ENCODE measurements at regions not wholly inside any gene's neighbourhood (a gene's known extent, or its start where the extent isn't known, plus 50 kb on each side); places are given as distances from the start of the nearest gene placed in this dataset.

DNA sequence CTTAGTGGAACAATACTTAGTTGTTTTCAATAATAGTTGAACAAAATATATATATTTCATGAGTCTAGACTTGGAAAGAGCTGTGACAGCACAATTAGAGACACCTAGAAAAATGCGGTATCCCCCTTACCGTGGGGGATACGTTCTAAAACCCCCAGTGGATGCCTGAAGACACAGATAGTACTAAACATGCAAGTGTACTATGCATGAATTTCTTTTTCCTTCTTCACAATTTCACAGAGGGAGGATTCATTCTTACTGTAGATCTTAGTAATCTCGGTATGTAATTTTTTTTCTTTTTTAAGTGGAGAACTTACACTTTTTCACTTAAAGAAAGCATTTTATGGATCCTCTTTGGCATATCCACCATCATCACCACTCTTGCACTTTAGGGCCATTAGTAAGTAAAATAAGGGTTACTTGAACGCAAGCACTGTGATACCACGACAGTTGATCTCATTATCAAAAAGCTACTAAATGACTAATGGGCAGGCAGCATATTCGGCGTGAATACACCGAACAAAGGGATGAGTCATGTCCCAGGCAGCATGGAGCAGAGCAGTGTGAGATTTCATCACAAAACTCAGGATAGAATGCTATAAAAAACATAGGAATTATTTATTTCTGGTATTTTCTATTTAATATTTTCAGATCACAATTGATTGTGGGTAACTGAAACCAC is 72.3 kb upstream of the ZNF280D start:
- H3K4me3 Mint-ChIP-seq = no peak overlapping the region
- peaks cover 30% of the 10 kb centered on the region for H3K9me3 Mint-ChIP-seq
- H3K27me3 Mint-ChIP-seq (ENCODE audit: low read depth) = peaks cover 8% of the 10 kb centered on the region
- no peak for DNase-seq (ENCODE audit: low spot score in 2 of 2, unreplicated experiment in 2 of 2)
- peaks cover 13% of the 10 kb centered on the region for H3K36me3 Mint-ChIP-seq
- H3K4me1 Mint-ChIP-seq = peaks cover 8% of the 10 kb centered on the region
- no peak overlapping the region for H3K27ac Mint-ChIP-seq
- TF ChIP-seq, protein P1, sequence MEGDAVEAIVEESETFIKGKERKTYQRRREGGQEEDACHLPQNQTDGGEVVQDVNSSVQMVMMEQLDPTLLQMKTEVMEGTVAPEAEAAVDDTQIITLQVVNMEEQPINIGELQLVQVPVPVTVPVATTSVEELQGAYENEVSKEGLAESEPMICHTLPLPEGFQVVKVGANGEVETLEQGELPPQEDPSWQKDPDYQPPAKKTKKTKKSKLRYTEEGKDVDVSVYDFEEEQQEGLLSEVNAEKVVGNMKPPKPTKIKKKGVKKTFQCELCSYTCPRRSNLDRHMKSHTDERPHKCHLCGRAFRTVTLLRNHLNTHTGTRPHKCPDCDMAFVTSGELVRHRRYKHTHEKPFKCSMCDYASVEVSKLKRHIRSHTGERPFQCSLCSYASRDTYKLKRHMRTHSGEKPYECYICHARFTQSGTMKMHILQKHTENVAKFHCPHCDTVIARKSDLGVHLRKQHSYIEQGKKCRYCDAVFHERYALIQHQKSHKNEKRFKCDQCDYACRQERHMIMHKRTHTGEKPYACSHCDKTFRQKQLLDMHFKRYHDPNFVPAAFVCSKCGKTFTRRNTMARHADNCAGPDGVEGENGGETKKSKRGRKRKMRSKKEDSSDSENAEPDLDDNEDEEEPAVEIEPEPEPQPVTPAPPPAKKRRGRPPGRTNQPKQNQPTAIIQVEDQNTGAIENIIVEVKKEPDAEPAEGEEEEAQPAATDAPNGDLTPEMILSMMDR (IDR thresholded peaks at IDR 0.05; ENCODE audit: unreplicated experiment) = no peak

DNA sequence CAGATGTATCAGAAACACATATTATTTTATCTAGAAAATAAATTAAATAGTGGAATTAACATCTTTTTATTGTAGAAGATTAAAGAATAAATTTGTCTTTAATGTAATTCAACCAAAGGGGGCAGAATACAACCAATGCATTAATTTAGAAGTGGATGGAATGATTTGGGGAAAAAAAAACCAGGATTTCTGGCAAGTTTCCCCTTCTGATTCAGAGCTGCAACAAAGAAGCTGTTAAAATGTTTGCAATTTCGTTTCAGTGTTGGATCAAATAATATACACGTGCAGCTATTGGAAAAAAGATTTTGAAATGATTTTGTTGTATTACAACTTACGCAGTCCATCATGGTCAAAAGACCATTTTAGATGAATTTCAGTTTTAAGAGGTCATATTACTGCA is 71.6 kb upstream of the ZNF280D start:
- Mint-ChIP-seq H3K4me3 (no peak overlapping the region), H3K36me3 (peaks cover 13% of the 10 kb centered on the region), H3K9me3 (peaks cover 25% of the 10 kb centered on the region), H3K27me3 (ENCODE audit: low read depth) (peaks cover 8% of the 10 kb centered on the region), H3K27ac (no peak overlapping the region), H3K4me1 (peaks cover 8% of the 10 kb centered on the region)
- no peak for DNase-seq (ENCODE audit: low spot score in 2 of 2, unreplicated experiment in 2 of 2)
- TF ChIP-seq, protein P1 (IDR thresholded peaks at IDR 0.05; ENCODE audit: unreplicated experiment) = no peak

DNA sequence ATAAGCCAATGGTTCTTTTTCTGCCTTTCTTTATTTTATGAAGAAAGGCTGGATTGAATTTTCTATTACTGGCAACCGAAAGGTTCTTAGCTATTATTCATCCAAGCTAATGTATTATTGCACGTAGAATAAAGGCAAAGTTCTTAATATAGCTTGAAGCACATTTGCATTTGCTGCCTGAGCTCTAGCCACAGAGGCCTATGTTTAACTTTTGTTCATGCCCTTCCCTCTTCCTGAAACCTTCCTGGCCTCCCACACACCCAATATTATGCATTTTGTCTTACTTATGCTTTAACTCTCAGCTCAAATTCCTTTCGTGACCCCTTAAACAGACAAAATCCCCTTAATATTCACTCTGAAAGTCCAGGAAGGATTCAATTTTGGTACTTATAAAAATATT is 71.0 kb upstream of the ZNF280D start:
- DNase-seq (ENCODE audit: low spot score in 2 of 2, unreplicated experiment in 2 of 2) = no peak
- peaks cover 22% of the 10 kb centered on the region for H3K9me3 Mint-ChIP-seq
- H3K4me3 Mint-ChIP-seq = no peak overlapping the region
- peaks cover 8% of the 10 kb centered on the region for H3K4me1 Mint-ChIP-seq
- TF ChIP-seq, protein P1 (IDR thresholded peaks at IDR 0.05; ENCODE audit: unreplicated experiment) = no peak
- H3K27ac Mint-ChIP-seq = no peak overlapping the region
- H3K27me3 Mint-ChIP-seq (ENCODE audit: low read depth) = peaks cover 8% of the 10 kb centered on the region
- peaks cover 13% of the 10 kb centered on the region for H3K36me3 Mint-ChIP-seq

DNA sequence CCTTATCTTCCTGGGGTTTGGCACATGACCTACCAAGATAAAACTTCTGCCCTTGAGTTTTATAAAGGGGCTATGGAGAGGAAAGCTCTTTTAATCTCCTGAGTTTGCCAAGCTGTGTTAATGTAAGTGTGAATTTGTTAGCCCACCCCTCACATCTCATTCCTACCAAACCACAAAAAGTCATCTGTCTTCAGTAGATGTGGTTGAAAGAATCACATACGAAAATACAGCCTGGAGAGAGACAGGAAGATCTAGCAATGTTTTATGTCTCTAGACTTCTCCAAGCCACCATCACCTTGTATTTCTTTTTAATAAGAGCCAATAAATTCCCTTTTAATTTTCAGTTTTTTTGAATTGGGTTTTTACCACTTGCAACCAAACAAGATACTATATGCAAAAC is 68.9 kb upstream of the ZNF280D start:
- Mint-ChIP-seq H3K27ac (no peak overlapping the region), H3K4me3 (no peak overlapping the region), H3K4me1 (peaks cover 8% of the 10 kb centered on the region), H3K9me3 (peaks cover 4% of the 10 kb centered on the region), H3K36me3 (peaks cover 2% of the 10 kb centered on the region), H3K27me3 (ENCODE audit: low read depth) (peaks cover 8% of the 10 kb centered on the region)
- TF ChIP-seq, protein P1 (IDR thresholded peaks at IDR 0.05; ENCODE audit: unreplicated experiment) = no peak
- no peak for DNase-seq (ENCODE audit: low spot score in 2 of 2, unreplicated experiment in 2 of 2)

DNA sequence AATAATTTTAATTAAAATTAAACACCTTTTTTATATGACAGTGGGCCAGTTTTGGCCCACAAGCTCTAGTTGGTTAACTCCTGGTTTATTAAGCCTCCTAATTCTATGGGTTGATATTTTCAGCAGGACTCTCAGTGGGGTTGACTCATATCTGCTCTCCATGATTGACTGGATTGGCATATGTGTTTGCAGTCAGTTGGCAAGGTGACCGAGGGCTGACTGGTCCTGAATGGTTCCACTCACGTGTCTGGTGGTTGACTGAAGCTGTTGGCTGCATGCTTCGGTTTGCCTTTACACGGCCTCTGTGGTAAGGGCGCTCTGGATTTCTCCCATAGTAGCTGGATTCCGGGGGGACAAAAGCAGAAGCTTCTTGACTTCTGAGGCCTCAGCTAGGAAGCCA is 65.3 kb upstream of the ZNF280D start:
- DNase-seq (ENCODE audit: low spot score in 2 of 2, unreplicated experiment in 2 of 2) = no peak
- Mint-ChIP-seq H3K27ac (no peak overlapping the region), H3K4me3 (no peak overlapping the region), H3K4me1 (no peaks in the 10 kb centered on the region), H3K36me3 (no peaks in the 10 kb centered on the region), H3K9me3 (peaks cover 5% of the 10 kb centered on the region), H3K27me3 (ENCODE audit: low read depth) (peaks cover 8% of the 10 kb centered on the region)
- TF ChIP-seq, protein P1 (IDR thresholded peaks at IDR 0.05; ENCODE audit: unreplicated experiment) = no peak

Data from mesothelial cell of epicardium (in vitro differentiated cells).